Dedifferentiated amniotic fluid mesenchymal stem cell (primary cell): ENCODE measurements at regions not wholly inside any gene's neighbourhood (a gene's known extent, or its start where the extent isn't known, plus 50 kb on each side); places are given as distances from the start of the nearest gene placed in this dataset.
A peak's percentile ranks its signal among the peaks of the same experiment; 100 is the strongest.
"Not testable (repeated sequence)": the region's sequence is repeated elsewhere in the genome, so short reads cannot be mapped to it uniquely, and the experiment has no call there.

Experiments
- DNase-seq: peaks from one replicate; pipeline ENCODE4 v3.0.0-alpha.2; 2016; ENCODE audit errors: extremely low spot score

- DNase-seq: no peak
Observed at GRCh38 chr3:104244680-104245220, 1122.0 kb upstream of the ALCAM start.

DNA sequence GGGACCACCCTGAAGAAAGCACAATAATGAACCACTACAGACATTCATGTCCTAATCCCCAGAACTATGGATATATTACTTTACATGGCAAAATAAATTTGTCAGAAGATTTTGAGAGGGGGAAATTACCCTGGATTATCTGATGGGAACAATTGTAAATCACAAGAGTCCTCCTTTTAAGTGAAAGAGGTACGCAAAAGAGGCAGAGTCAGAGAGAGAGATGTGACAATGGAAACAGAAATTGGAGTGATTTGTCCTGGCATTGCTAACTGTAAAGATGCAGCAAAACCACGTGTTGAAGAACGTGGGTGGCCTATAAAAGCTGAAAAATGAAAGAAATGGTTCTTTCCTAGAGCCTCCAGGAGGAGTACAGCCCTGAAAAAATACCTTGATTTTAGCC, 1121.4 kb upstream of the ALCAM start:
- no peak for DNase-seq

DNA sequence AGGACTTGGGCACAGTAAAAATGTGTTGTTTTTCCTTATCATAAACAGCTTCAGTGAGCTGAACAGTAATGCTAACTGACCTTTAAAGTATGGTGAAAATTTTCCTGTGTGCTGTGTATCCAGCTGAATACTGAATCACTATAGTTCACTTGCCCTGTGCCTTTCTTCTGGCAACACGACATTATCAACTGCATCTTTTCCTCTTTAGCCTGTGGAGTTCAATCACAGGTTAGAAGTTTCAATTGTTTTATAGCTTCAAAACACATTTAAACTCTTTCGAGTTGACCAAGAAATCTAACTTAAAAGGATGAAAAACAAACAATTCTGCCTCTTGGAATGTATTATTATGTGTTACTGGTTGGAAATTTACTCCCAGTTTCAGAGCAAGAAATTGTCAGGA, 1120.7 kb upstream of the ALCAM start:
- no peak for DNase-seq

GRCh38 chr3:104257486-104257885, 1109.2 kb upstream of the ALCAM start:
- DNase-seq: no peak

- DNase-seq: no peak
Observed at GRCh38 chr3:104263477-104263876, 1103.2 kb upstream of the ALCAM start.

DNA sequence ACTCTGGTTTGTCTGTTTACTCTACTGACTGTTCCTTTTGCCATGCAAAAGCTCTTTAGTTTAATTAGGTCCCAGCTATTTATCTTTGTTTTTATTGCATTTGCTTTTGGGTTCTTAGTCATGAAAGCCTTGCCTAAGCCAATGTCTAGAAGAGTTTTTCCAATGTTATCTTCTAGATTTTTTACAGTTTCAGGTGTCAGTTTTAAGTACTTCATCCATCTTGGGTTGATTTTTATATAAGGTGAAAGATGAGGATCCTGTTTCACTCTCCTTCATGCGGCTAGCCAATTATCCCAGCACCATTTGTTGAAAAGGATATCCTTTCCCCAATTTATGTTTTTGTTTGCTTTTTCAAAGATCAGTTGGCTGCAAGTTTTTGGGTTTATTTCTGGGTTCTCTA, 1100.5 kb upstream of the ALCAM start:
- DNase-seq: not testable (repeated sequence)

GRCh38 chr3:104269771-104270170, 1096.9 kb upstream of the ALCAM start:
- no peak for DNase-seq

- DNase-seq: peak; percentile 79
Observed at GRCh38 chr3:104273046-104273649, 1093.6 kb upstream of the ALCAM start.

GRCh38 chr3:104275199-104275598, 1091.5 kb upstream of the ALCAM start:
- no peak for DNase-seq

DNA sequence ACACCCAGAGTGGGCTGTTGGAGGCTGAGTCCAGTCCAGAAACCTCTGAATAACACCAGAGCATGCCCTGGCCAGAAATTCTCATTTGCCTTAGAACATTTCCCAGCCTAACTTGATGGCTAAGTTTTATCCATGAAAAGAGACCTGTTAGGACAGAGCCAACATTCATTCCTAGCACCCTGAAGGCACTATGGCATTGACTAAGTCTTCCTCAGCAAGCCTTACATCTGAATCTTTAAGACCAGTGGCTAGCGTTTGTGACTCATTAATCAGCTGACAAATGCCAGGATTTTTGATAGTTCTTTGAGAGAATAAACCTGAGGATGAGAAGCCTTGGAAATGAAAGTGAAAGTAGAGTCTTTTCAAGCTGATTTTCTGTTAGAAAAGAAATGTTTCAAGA, 1087.1 kb upstream of the ALCAM start:
- DNase-seq: peak; percentile 82

DNA sequence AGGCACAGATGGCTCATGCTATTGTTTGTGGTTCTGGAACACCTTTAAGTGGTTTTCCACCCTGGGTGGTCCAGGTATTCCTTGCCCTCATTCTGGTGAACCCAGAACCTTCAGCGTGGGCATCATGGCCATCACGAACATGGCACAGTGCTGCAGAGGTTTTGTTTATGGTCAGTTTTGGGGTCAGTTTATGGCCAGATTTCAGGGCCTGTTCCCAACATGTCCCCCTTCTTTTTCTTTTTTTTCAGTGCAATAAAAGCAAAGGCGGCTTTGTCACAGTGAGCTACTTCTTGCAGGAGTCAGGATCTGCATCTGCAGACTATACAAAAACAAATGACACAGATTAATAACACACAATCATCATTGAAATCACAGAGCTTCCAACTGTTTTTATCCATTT, 1085.0 kb upstream of the ALCAM start:
- DNase-seq: no peak

- DNase-seq: no peak
Observed at GRCh38 chr3:104286645-104287044, 1080.1 kb upstream of the ALCAM start.

GRCh38 chr3:104291437-104291851, 1075.3 kb upstream of the ALCAM start:
- DNase-seq: peak; percentile 39

DNA sequence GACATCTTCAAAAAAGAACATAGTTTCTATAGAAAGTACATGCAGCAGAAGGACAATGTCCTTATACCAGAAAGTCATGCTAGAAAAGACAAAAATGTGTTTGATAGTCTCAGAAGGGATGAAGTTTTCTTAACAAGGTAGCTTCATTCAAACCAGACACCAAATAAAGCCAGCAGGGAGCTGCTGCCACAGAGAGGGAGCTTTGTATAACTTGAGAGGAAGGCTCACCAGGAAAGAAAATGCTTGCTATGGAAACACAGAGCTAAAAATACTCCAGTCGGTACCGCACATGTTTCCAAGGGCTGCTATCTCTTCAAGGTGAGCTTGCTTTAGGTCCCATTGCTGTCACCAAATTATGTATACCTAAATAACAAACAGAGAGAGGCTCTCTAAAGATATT, 1074.8 kb upstream of the ALCAM start:
- peak; percentile 27 for DNase-seq

- no peak for DNase-seq
Observed at GRCh38 chr3:104297617-104298016, 1069.1 kb upstream of the ALCAM start.

GRCh38 chr3:104298662-104299061, 1068.0 kb upstream of the ALCAM start:
- no peak for DNase-seq

- DNase-seq: peak; percentile 31
Observed at GRCh38 chr3:104316118-104316517, 1050.6 kb upstream of the ALCAM start.

DNA sequence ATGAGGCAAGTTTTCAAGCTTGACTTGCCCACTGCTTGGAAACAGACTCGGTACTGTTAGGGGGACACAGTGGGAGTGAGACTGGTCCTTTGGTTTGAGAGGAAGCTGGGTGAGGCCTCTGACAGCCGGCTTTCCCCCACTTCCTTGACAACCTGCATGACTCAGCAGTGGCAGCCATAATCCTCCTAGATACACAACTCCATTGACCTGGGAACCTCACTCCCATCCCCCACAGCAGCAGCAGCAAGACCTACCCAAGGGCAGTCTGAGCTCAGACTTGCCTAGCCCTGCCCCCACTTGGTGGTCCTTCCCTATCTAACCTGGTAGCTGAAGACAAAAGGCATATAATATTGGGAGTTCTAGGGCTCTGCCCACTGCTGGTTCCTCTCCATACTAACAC, 1043.5 kb upstream of the ALCAM start:
- DNase-seq: no peak

DNA sequence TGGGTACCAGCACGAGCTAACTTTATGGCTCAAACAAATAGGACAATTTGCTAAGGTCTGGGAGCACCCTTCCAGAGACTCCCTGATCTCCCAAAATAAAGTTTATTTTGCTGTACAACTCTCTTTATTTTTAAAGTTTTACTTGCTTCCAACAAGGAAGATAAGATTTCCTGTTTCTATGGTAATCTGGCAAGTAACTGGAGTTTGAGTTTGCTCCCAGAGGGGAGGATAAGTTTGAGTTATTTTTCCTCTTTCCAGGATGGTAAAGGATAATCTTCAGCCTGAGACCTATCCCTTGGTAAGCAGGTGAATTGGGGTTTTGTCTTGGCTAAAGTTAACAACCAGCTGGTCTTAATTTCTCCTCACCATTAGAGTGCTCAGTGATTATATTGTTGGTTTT, 1019.4 kb upstream of the ALCAM start:
- no peak for DNase-seq

- no peak for DNase-seq
Observed at GRCh38 chr3:104349836-104350235, 1016.9 kb upstream of the ALCAM start.

- no peak for DNase-seq
Observed at GRCh38 chr3:104353951-104354350, 1012.8 kb upstream of the ALCAM start.

- peak; percentile 95 for DNase-seq
Observed at GRCh38 chr3:104359546-104359945, 1007.2 kb upstream of the ALCAM start.

GRCh38 chr3:104360038-104360437, 1006.7 kb upstream of the ALCAM start:
- DNase-seq: no peak

- DNase-seq: not testable (repeated sequence)
Observed at GRCh38 chr3:104361748-104362147, 1005.0 kb upstream of the ALCAM start.
